ENCODE measurements at regions not wholly inside any gene's neighbourhood (a gene's known extent, or its start where the extent isn't known, plus 50 kb on each side); places are given as distances from the start of the nearest gene placed in this dataset.

DNA sequence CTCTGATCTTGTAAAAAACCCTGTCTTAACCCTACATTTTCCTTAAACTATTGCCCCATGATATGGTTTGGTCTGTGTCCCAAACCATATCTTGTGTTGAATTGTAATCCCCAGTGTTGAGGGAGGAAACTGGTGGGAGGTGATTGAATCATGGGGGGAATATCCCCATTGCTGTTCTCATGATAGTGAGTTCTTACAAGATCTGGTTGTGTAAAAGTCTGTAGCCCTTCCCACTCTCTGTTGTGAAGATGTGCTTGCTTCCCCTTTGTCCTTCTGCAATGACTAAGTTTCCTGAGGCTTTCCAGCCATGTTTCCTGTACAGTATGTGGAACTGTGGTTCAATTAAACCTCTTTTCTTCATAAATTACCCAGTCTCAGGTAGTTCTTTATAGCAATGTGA lies 881.4 kb downstream of the DIPK2A start:
- TF ChIP-seq, protein P1, sequence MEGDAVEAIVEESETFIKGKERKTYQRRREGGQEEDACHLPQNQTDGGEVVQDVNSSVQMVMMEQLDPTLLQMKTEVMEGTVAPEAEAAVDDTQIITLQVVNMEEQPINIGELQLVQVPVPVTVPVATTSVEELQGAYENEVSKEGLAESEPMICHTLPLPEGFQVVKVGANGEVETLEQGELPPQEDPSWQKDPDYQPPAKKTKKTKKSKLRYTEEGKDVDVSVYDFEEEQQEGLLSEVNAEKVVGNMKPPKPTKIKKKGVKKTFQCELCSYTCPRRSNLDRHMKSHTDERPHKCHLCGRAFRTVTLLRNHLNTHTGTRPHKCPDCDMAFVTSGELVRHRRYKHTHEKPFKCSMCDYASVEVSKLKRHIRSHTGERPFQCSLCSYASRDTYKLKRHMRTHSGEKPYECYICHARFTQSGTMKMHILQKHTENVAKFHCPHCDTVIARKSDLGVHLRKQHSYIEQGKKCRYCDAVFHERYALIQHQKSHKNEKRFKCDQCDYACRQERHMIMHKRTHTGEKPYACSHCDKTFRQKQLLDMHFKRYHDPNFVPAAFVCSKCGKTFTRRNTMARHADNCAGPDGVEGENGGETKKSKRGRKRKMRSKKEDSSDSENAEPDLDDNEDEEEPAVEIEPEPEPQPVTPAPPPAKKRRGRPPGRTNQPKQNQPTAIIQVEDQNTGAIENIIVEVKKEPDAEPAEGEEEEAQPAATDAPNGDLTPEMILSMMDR (IDR thresholded peaks at IDR 0.05): no peak
- TF ChIP-seq ZFX (IDR thresholded peaks at IDR 0.05; ENCODE audit: borderline replicate concordance): no peak

Data from 22Rv1 (cell line).